Stomach (tissue), 4 donors: ENCODE measurements at regions not wholly inside any gene's neighbourhood (a gene's known extent, or its start where the extent isn't known, plus 50 kb on each side); places are given as distances from the start of the nearest gene placed in this dataset.

Experiments
- CTCF ChIP-seq, 7 experiments: fragments of 450-650 bp in 4 of 7; fragments of 200-600 bp in 3 of 7; sonication (generic) in 3 of 7; IDR thresholded peaks; one replicate each; pipeline ENCODE4 v1.5.1; 2016 to 2019; ENCODE audit warnings: antibody characterized with exemption in 7 of 7, control low read depth in 2 of 7, mild to moderate bottlenecking in 1 of 7
- POLR2AphosphoS5 ChIP-seq, 3 donors: sonication (generic); formaldehyde crosslinking; IDR thresholded peaks; one replicate each; pipeline ENCODE4 v1.6.1; 2016; ENCODE audit warnings: antibody characterized with exemption in 3 of 3

GRCh38 chr13:106103779-106104178, 431.7 kb downstream of the EFNB2 start:
- TF ChIP-seq CTCF (IDR thresholded peaks at IDR 0.05) (no peak), POLR2AphosphoS5 (IDR thresholded peaks at IDR 0.05) (no peak)
